Fibroblast of peridontal ligament (primary cell): ENCODE measurements at regions not wholly inside any gene's neighbourhood (a gene's known extent, or its start where the extent isn't known, plus 50 kb on each side); places are given as distances from the start of the nearest gene placed in this dataset.
"Not testable (repeated sequence)": the region's sequence is repeated elsewhere in the genome, so short reads cannot be mapped to it uniquely, and the experiment has no call there.

ENCODE experiments used
- DNase-seq: peaks from one replicate; pipeline ENCODE4 v3.0.0-alpha.2; 2010; ENCODE audit errors: extremely low read depth

GRCh38 chr4:15162465-15163283, 160.4 kb downstream of the CPEB2 start:
- peak; percentile 64 for DNase-seq

- no peak for DNase-seq
These were observed 161.0 kb downstream of the CPEB2 start for GRCh38 chr4:15163284-15163645.

GRCh38 chr4:15164571-15164970, 162.3 kb downstream of the CPEB2 start:
- DNase-seq = no peak

- no peak for DNase-seq
These were observed 165.5 kb downstream of the CPEB2 start for GRCh38 chr4:15167743-15168142.

- no peak for DNase-seq
These were observed 166.5 kb downstream of the CPEB2 start for GRCh38 chr4:15168759-15169158.

GRCh38 chr4:15171725-15172124, 169.4 kb downstream of the CPEB2 start:
- no peak for DNase-seq

GRCh38 chr4:15173251-15173650, 171.0 kb downstream of the CPEB2 start:
- no peak for DNase-seq

- not testable (repeated sequence) for DNase-seq
These were observed 171.9 kb downstream of the CPEB2 start for GRCh38 chr4:15174168-15174567.

- DNase-seq = not testable (repeated sequence)
These were observed 177.6 kb downstream of the CPEB2 start for GRCh38 chr4:15179842-15180241.

GRCh38 chr4:15182600-15183220, 180.4 kb downstream of the CPEB2 start:
- no peak for DNase-seq

- DNase-seq = no peak
These were observed 183.9 kb downstream of the CPEB2 start for GRCh38 chr4:15186149-15186548.

- DNase-seq = no peak
These were observed 184.5 kb downstream of the CPEB2 start for GRCh38 chr4:15186806-15187205.

- no peak for DNase-seq
These were observed 186.6 kb downstream of the CPEB2 start for GRCh38 chr4:15188605-15189539.

GRCh38 chr4:15194520-15194919, 192.2 kb downstream of the CPEB2 start:
- no peak for DNase-seq

- DNase-seq = peak; percentile 70
These were observed 194.7 kb downstream of the CPEB2 start for GRCh38 chr4:15197005-15197404.

- peak; percentile 48 for DNase-seq
These were observed 195.9 kb downstream of the CPEB2 start for GRCh38 chr4:15198070-15198727.

- no peak for DNase-seq
These were observed 199.5 kb downstream of the CPEB2 start for GRCh38 chr4:15201782-15202181.

GRCh38 chr4:15202481-15202880, 200.2 kb downstream of the CPEB2 start:
- no peak for DNase-seq

- not testable (repeated sequence) for DNase-seq
These were observed 204.2 kb downstream of the CPEB2 start for GRCh38 chr4:15206526-15206925.

- DNase-seq = peak; percentile 84
These were observed 211.2 kb downstream of the CPEB2 start for GRCh38 chr4:15213302-15213970.

GRCh38 chr4:15215109-15215508, 212.7 kb upstream of the C1QTNF7 start:
- no peak for DNase-seq
